ENCODE measurements at regions not wholly inside any gene's neighbourhood (a gene's known extent, or its start where the extent isn't known, plus 50 kb on each side); places are given as distances from the start of the nearest gene placed in this dataset.

DNA sequence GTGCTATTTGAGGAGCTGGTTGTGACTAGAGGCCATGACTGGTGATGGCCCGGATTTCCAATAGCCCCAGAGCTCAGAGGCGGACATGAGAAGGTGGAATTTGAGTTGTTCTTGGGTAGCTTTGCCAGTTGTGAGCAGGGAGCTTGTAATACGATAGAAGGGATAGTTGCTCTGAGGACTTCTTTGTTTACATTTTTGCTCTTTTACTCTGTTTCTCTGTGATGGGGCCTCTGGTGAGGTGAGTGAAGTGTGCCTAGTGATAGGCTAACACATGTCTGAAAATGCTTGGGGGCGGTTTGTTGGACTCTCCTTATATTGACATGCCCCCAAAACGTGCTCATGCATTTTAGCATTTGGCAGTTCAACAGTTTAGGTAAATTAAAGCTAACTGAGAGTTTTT is 365.1 kb downstream of the DDX10 start:
- H3K9ac ChIP-seq, result no peak overlapping the region
- ChIA-PET POLR2A (no interaction called here), CTCF (no interaction called here)
- H3K4me2 ChIP-seq, result no peak overlapping the region
- H3K9me2 ChIP-seq, result no peaks in the 10 kb centered on the region
- peaks cover 42% of the 10 kb centered on the region for H3F3A ChIP-seq (replicated peaks; ENCODE audit: insufficient read depth)
- H3K4me1 ChIP-seq (ENCODE audit: control insufficient read depth in 1 of 2, insufficient read depth in 2 of 2, low read depth in 1 of 2, low read length in 1 of 2), result peaks cover 0 to 12% of the 10 kb centered on the region in 2 experiments; a peak in 2 of 4 replicates
- H3K4me3 ChIP-seq (ENCODE audit: low read depth in 2 of 2, low read length in 1 of 2), result no peak overlapping the region
- peaks cover 2% of the 10 kb centered on the region for H3K9me3 ChIP-seq
- no peaks in the 10 kb centered on the region for H4K20me1 ChIP-seq (ENCODE audit: insufficient read depth)
- no peak overlapping the region for H3K27ac ChIP-seq (ENCODE audit: low read depth in 2 of 2, low read length in 1 of 2)
- no peak for DNase-seq
- no peak overlapping the region for H2AFZ ChIP-seq (ENCODE audit: low read depth)
- H3K36me3 ChIP-seq (replicated peaks in 1 of 2; ENCODE audit: control insufficient read depth in 1 of 2, insufficient read depth in 2 of 2, low read length in 1 of 2), result peaks cover 0 to 6% of the 10 kb centered on the region in 2 experiments
- no peaks in the 10 kb centered on the region for H3K79me2 ChIP-seq (ENCODE audit: insufficient read depth)
- H3K27me3 ChIP-seq (ENCODE audit: insufficient read depth), result no peaks in the 10 kb centered on the region
- WGBS (ENCODE audit: low lambda C conversion rate), result 56% methylated on average over 5 of the region's 5 CpGs
- TF ChIP-seq, protein P1, sequence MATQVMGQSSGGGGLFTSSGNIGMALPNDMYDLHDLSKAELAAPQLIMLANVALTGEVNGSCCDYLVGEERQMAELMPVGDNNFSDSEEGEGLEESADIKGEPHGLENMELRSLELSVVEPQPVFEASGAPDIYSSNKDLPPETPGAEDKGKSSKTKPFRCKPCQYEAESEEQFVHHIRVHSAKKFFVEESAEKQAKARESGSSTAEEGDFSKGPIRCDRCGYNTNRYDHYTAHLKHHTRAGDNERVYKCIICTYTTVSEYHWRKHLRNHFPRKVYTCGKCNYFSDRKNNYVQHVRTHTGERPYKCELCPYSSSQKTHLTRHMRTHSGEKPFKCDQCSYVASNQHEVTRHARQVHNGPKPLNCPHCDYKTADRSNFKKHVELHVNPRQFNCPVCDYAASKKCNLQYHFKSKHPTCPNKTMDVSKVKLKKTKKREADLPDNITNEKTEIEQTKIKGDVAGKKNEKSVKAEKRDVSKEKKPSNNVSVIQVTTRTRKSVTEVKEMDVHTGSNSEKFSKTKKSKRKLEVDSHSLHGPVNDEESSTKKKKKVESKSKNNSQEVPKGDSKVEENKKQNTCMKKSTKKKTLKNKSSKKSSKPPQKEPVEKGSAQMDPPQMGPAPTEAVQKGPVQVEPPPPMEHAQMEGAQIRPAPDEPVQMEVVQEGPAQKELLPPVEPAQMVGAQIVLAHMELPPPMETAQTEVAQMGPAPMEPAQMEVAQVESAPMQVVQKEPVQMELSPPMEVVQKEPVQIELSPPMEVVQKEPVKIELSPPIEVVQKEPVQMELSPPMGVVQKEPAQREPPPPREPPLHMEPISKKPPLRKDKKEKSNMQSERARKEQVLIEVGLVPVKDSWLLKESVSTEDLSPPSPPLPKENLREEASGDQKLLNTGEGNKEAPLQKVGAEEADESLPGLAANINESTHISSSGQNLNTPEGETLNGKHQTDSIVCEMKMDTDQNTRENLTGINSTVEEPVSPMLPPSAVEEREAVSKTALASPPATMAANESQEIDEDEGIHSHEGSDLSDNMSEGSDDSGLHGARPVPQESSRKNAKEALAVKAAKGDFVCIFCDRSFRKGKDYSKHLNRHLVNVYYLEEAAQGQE (IDR thresholded peaks at IDR 0.05; ENCODE audit: low read depth, low read length), result no peak
- no peak for TF ChIP-seq EZH2phosphoT487 (IDR thresholded peaks at IDR 0.05; ENCODE audit: borderline replicate concordance, low read depth)

DNA sequence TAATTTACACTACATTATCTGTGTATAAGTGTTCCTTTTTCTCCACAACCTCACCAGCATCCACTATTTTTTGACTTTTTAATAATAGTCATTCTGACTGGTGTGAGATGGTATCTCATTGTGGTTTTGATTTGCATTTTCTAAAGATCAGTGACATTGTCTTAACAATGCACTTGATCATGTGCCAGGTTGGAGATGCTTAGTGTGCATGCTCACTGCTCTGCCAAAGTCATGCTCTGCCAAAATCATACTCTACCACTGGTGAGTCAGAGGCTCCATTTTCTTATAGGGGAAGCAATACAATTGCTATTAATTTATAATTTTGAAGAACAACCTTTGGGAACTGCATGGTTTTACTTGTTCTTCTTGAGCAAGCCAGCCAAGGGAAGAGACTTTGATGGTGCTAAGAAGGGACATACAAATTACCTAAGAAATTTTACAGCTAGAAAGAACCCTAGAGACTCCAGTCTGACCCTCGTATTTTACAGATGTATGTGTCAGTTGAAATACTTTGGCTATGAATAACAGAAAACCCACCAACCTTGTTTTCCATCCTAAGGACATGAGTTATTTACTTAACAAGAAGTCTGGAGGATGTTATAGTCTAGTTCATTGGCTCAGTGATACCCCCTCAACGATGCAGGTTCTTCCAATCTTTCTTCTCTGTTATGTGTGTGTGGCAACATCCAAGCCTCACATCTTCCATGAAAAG is 368.9 kb downstream of the DDX10 start:
- Histone ChIP-seq H3K9me2 (no peaks in the 10 kb centered on the region), H3K79me2 (ENCODE audit: insufficient read depth) (no peaks in the 10 kb centered on the region), H3F3A (replicated peaks; ENCODE audit: insufficient read depth) (peaks cover 52% of the 10 kb centered on the region), H3K36me3 (replicated peaks in 1 of 2; ENCODE audit: control insufficient read depth in 1 of 2, insufficient read depth in 2 of 2, low read length in 1 of 2) (no peaks in the 10 kb centered on the region), H3K9ac (peak overlapping the region; percentile 63), H3K4me2 (peak overlapping the region; percentile 69), H3K9me3 (no peaks in the 10 kb centered on the region), H4K20me1 (ENCODE audit: insufficient read depth) (no peaks in the 10 kb centered on the region), H3K27ac (ENCODE audit: low read depth in 2 of 2, low read length in 1 of 2) (peak overlapping the region; percentile 22 to 97; a peak in 3 of 4 replicates), H2AFZ (ENCODE audit: low read depth) (peak overlapping the region; percentile 15; the same call in 1 of the 2 replicates), H3K4me3 (ENCODE audit: low read depth in 2 of 2, low read length in 1 of 2) (peak overlapping the region in 1 of 2 experiments; percentile 26; a peak in 2 of 4 replicates), H3K4me1 (ENCODE audit: control insufficient read depth in 1 of 2, insufficient read depth in 2 of 2, low read depth in 1 of 2, low read length in 1 of 2) (peaks cover 0 to 42% of the 10 kb centered on the region in 2 experiments; a peak in 2 of 4 replicates), H3K27me3 (ENCODE audit: insufficient read depth) (no peaks in the 10 kb centered on the region)
- ChIA-PET POLR2A (no interaction called here), CTCF (interaction anchor here (1.3 kb wide), 1 partner anchor 12 kb away, joined by 3 read pairs; no protein-coding TSS in a partner anchor)
- 22% methylated on average over 2 of the region's 2 CpGs for WGBS (ENCODE audit: low lambda C conversion rate)
- no peak for DNase-seq
- TF ChIP-seq YY1 (IDR thresholded peaks at IDR 0.05; ENCODE audit: low read depth) (peak; percentile 67; the same call in 1 of the 2 replicates), EP300 (IDR thresholded peaks at IDR 0.05; ENCODE audit: borderline replicate concordance in 1 of 2, low read depth in 1 of 2, low read length in 1 of 2) (peak in 1 of 2 experiments; percentile 95; a peak in 2 of 4 replicates), NRF1 (IDR thresholded peaks at IDR 0.05; ENCODE audit: low read depth, low read length) (0 out of 2 replicates have a peak, but pooled peaks have one; percentile 4), RAD21 (IDR thresholded peaks at IDR 0.05; ENCODE audit: low read length) (no peak), GABPA (IDR thresholded peaks at IDR 0.05; ENCODE audit: low read depth) (no peak), SIN3A (IDR thresholded peaks at IDR 0.05; ENCODE audit: borderline replicate concordance, low read depth, low read length) (no peak), ELF1 (IDR thresholded peaks at IDR 0.05) (no peak), RXRA (IDR thresholded peaks at IDR 0.05; ENCODE audit: borderline replicate concordance, low read depth) (peak; percentile 63; the same call in 1 of the 2 replicates), TCF12 (IDR thresholded peaks at IDR 0.05) (peak; percentile 75), MAX (IDR thresholded peaks at IDR 0.05; ENCODE audit: low read depth) (peak; percentile 45; the same call in 1 of the 2 replicates), FOXM1 (IDR thresholded peaks at IDR 0.05; ENCODE audit: low read depth) (0 out of 2 replicates have a peak, but pooled peaks have one; percentile 20), TEAD4 (IDR thresholded peaks at IDR 0.05; ENCODE audit: borderline replicate concordance, insufficient read depth) (peak; percentile 82), POLR2AphosphoS5 (IDR thresholded peaks at IDR 0.05; ENCODE audit: low read depth, low read length) (0 out of 2 replicates have a peak, but pooled peaks have one; percentile 15), NFIC (IDR thresholded peaks at IDR 0.05; ENCODE audit: borderline replicate concordance) (peak; percentile 98), TAF1 (IDR thresholded peaks at IDR 0.05; ENCODE audit: borderline replicate concordance, low read depth, low read length) (no peak)
- TF ChIP-seq, protein P1 (IDR thresholded peaks at IDR 0.05; ENCODE audit: low read depth, low read length), result no peak
- TF ChIP-seq, protein P2, sequence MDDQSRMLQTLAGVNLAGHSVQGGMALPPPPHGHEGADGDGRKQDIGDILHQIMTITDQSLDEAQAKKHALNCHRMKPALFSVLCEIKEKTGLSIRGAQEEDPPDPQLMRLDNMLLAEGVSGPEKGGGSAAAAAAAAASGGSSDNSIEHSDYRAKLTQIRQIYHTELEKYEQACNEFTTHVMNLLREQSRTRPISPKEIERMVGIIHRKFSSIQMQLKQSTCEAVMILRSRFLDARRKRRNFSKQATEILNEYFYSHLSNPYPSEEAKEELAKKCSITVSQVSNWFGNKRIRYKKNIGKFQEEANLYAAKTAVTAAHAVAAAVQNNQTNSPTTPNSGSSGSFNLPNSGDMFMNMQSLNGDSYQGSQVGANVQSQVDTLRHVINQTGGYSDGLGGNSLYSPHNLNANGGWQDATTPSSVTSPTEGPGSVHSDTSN (IDR thresholded peaks at IDR 0.05), result peak; percentile 71

Data from SK-N-SH (cell line).